AG04450 (cell line): ENCODE measurements at regions not wholly inside any gene's neighbourhood (a gene's known extent, or its start where the extent isn't known, plus 50 kb on each side); places are given as distances from the start of the nearest gene placed in this dataset.

Experiments used
- CTCF ChIA-PET: fragments of 300-600, 350-600 bp; formaldehyde crosslinking; extraction: SDS; loops from one replicate; lab custom pipeline; 2022; ENCODE audit warnings: antibody characterized with exemption, inconsistent platforms; lab: Charles Lee
- POLR2A ChIA-PET: fragments of 350-600 bp; formaldehyde crosslinking; extraction: SDS; loops from one replicate; lab custom pipeline; 2021; ENCODE audit warnings: antibody characterized with exemption, inconsistent platforms; lab: Yijun Ruan, JAX
- DNase-seq: peaks from one replicate; pipeline ENCODE4 v3.0.0-alpha.2; 2011; ENCODE audit warnings: low read depth, low spot score
- H3K27ac ChIP-seq: one replicate; pipeline ENCODE4 v1.5.1; 2012; ENCODE audit warnings: low read depth, low read length, control low read depth
- H3K27me3 ChIP-seq: one replicate; pipeline ENCODE4 v1.6.0; 2012; ENCODE audit warnings: low read length; ENCODE audit not compliant: control insufficient read depth, insufficient read depth
- H3K4me3 ChIP-seq: 2 replicates; pipeline ENCODE4 v1.5.1; 2011; ENCODE audit warnings: mild to moderate bottlenecking, low read depth, low read length, control low read depth
- H3K9me3 ChIP-seq: 2 replicates; pipeline ENCODE4 v1.5.1; 2012; ENCODE audit warnings: low read length; ENCODE audit not compliant: control insufficient read depth, insufficient read depth
- CTCF ChIP-seq: IDR thresholded peaks from 2 replicates; pipeline ENCODE4 v1.5.1; 2011; ENCODE audit warnings: low read depth, low read length, control low read depth, inconsistent platforms

DNA sequence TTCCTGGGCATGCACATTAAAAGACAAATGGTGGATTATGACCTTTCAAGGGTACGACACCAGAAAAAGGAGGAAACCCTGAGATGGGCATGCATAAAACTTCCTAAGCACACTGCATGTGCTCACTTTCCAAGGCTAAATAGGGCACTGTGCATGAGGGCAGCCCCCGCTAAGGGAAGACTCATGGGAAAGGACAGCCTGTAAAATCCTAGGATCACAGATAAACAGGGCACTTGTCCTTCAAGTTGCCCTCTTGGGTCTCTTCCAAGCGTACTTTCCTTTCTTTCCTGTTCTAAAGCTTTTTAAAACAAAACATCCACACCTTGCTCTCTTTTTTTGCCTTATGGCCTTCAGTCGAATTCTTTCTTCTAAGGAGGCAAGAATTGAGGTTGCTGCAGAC is 106.5 kb upstream of the SYNCRIP start:
- H3K4me3 ChIP-seq = no peak overlapping the region
- CTCF ChIA-PET = no interaction called here
- TF ChIP-seq CTCF = no peak

DNA sequence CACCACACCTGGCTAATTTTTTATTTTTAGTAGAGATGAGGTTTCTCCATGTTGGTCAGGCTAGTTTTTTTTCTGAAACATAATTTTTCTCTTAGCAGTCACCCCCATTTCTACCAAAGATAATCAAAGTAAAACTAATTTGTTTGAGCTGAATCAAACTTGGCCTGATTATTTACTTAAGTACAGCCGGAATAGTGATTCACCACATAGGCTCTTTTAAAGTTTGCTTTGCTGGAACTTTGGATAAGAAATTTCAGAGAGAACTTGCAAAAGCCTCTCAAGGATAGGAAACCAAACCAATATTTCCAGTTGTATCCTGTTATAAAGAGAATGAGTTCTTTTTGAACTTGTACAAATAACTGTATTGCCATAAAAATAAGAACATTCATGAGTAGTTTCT is 105.0 kb upstream of the SYNCRIP start:
- peak; percentile 52 for DNase-seq
- CTCF ChIA-PET = interaction anchor here (0.6 kb wide), 1 partner anchor 1647 kb away, joined by 9 read pairs; no protein-coding TSS in a partner anchor
- POLR2A ChIA-PET = interaction anchor here (1.1 to 2.5 kb wide), 2 partner anchors 70 to 105 kb away, joined by 3 to 30 read pairs; partner anchors contain the start of gene SYNCRIP
- TF ChIP-seq CTCF = no peak
- no peaks in the 10 kb centered on the region for H3K9me3 ChIP-seq
- H3K27me3 ChIP-seq = no peaks in the 10 kb centered on the region
- no peak overlapping the region for H3K4me3 ChIP-seq
- H3K27ac ChIP-seq = peak overlapping the region; percentile 49

More for the DNA sequence above, 106.5 kb upstream of the SYNCRIP start:
- Histone ChIP-seq H3K9me3 (no peaks in the 10 kb centered on the region), H3K27me3 (no peaks in the 10 kb centered on the region), H3K27ac (no peak overlapping the region)
- POLR2A ChIA-PET = no interaction called here
- DNase-seq = no peak

- POLR2A ChIA-PET = interaction anchor here (1.1 to 2.5 kb wide), 2 partner anchors 69 to 104 kb away, joined by 3 to 30 read pairs; partner anchors contain the start of gene SYNCRIP
- H3K27me3 ChIP-seq = no peaks in the 10 kb centered on the region
- no peak for TF ChIP-seq CTCF
- CTCF ChIA-PET = interaction anchor here (0.6 to 1.0 kb wide), 2 partner anchors 10 to 118 kb away, joined by 5 read pairs; no protein-coding TSS in a partner anchor
- H3K27ac ChIP-seq = no peak overlapping the region
- no peak overlapping the region for H3K4me3 ChIP-seq
- DNase-seq = no peak
- no peaks in the 10 kb centered on the region for H3K9me3 ChIP-seq
Measured at GRCh38 chr6:85747093-85747492, 104.4 kb upstream of the SYNCRIP start.

DNA sequence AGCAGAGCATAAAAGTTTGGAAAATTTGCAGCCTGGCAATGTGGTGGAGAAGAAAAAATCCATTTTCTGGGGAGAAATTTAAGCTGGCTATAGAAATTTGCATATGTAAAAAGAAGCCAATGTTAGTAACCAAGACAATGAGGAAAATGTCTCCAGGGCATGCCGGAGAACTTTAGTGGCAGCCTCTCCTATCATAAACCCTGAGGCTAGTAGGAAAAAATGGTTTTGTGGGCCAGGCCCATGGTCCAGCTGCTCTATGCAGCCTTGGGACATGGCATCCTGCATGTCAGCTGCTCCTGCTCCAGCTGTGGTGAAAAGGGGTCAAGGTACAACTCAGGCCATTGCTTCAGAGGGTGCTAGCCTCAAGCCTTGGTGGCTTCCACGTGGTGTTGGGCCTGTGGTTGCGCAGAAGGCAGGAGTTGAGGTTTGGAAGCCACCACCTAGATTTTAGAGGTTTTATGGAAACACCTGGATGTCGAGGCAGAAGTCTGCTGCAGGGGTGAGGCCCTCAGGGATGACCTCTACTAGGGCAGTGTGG is 101.8 kb upstream of the SYNCRIP start:
- ChIA-PET CTCF (no interaction called here), POLR2A (no interaction called here)
- Histone ChIP-seq H3K27me3 (no peaks in the 10 kb centered on the region), H3K4me3 (no peak overlapping the region), H3K9me3 (no peaks in the 10 kb centered on the region), H3K27ac (no peak overlapping the region)
- no peak for TF ChIP-seq CTCF
- no peak for DNase-seq

GRCh38 chr6:85726206-85726605 is 83.5 kb upstream of the SYNCRIP start:
- peaks cover 7% of the 10 kb centered on the region; the same call in 1 of the 2 replicates for H3K9me3 ChIP-seq
- no peak for TF ChIP-seq CTCF
- CTCF ChIA-PET = interaction anchor here (0.7 kb wide), 1 partner anchor 1113 kb away, joined by 3 read pairs; no protein-coding TSS in a partner anchor
- no peak for DNase-seq
- H3K27me3 ChIP-seq = no peaks in the 10 kb centered on the region
- H3K27ac ChIP-seq = no peak overlapping the region
- no peak overlapping the region for H3K4me3 ChIP-seq
- POLR2A ChIA-PET = no interaction called here
